ENCODE measurements at regions not wholly inside any gene's neighbourhood (a gene's known extent, or its start where the extent isn't known, plus 50 kb on each side); places are given as distances from the start of the nearest gene placed in this dataset.

- TF ChIP-seq CTCF (IDR thresholded peaks at IDR 0.05) (no peak), POLR2A (IDR thresholded peaks at IDR 0.05) (no peak), POLR2AphosphoS5 (IDR thresholded peaks at IDR 0.05) (no peak)
Observed at GRCh38 chr1:55592122-55592521, 377.0 kb upstream of the USP24 start.

All from suprapubic skin (tissue), 4 donors.